HCT116 (cell line): ENCODE measurements at regions not wholly inside any gene's neighbourhood (a gene's known extent, or its start where the extent isn't known, plus 50 kb on each side); places are given as distances from the start of the nearest gene placed in this dataset.
"Not testable (repeated sequence)": the region's sequence is repeated elsewhere in the genome, so short reads cannot be mapped to it uniquely, and the experiment has no call there.

Experiments used
- CEBPB ChIP-seq: IDR thresholded peaks from 2 replicates; pipeline ENCODE4 v1.6.1; 2012; ENCODE audit warnings: low read depth
- CTCF ChIP-seq, 3 experiments: fragments of 200-600 bp in 1 of 3; sonication (generic) in 1 of 3; IDR thresholded peaks in 2 of 3; conservative IDR thresholded peaks in 1 of 3; 2 replicates each; pipeline ENCODE4 v1.5.1; 2012 to 2017; ENCODE audit warnings: low read depth in 2 of 3, low read length in 2 of 3, antibody characterized with exemption in 1 of 3, borderline replicate concordance in 1 of 3, control low read depth in 1 of 3, mild to moderate bottlenecking in 1 of 3, mixed read lengths in 1 of 3, mixed run types in 1 of 3, moderate library complexity in 1 of 3; ENCODE audit not compliant: insufficient read depth in 1 of 3
- EZH2phosphoT487 ChIP-seq: fragments of 200-600 bp; IDR thresholded peaks from 2 replicates; pipeline ENCODE4 v1.6.1; 2018; ENCODE audit warnings: antibody characterized with exemption, borderline replicate concordance
- POLR2A ChIP-seq: IDR thresholded peaks from 2 replicates; pipeline ENCODE4 v1.7.0; 2011; ENCODE audit warnings: borderline replicate concordance; ENCODE audit not compliant: insufficient read depth, insufficient read length; ENCODE audit errors: extremely low read depth
- POLR2AphosphoS5 ChIP-seq: IDR thresholded peaks from 2 replicates; pipeline ENCODE4 v1.6.1; 2011; ENCODE audit warnings: mild to moderate bottlenecking, low read depth, low read length, moderate library complexity
- YY1 ChIP-seq: IDR thresholded peaks from 2 replicates; pipeline ENCODE4 v1.6.1; 2011; ENCODE audit warnings: low read length, low read depth, moderate library complexity, mild to moderate bottlenecking; ENCODE audit not compliant: insufficient replicate concordance; ENCODE audit errors: extremely low read depth
- TF ChIP-seq, protein P1 (sequence below): IDR thresholded peaks from 2 replicates; pipeline ENCODE4 v1.6.1; 2012

DNA sequence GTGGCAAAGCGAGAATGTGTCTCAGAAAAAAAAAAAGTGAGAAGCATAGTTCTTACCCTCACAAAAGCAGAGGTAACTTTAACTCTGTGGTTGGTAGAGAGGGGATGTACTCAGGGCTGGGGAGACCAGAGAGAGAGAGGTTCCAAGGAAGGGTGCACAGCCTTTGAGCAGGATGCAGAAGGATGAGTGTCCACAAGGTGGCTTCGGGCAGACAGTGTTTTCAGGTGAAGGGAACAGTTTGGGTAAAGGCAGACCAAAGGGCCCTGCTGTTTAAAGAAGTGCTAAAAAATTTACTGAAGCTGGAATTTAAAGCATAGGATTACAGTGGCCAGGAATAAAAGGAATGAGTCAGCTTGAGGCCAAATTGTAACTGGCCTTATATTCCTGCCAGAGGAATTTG is 2240.6 kb downstream of the EPHA3 start:
- TF ChIP-seq CTCF (IDR thresholded peaks at IDR 0.05 in 2 of 3, conservative IDR thresholded peaks at IDR 0.05 in 1 of 3; ENCODE audit: borderline replicate concordance in 1 of 3, insufficient read depth in 1 of 3, low read depth in 2 of 3, low read length in 2 of 3); POLR2AphosphoS5; CEBPB; EZH2phosphoT487; YY1; POLR2A: not testable (repeated sequence)
- TF ChIP-seq, protein P1, sequence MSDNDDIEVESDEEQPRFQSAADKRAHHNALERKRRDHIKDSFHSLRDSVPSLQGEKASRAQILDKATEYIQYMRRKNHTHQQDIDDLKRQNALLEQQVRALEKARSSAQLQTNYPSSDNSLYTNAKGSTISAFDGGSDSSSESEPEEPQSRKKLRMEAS: not testable (repeated sequence)
